Upper lobe of left lung (tissue), 4 donors: ENCODE measurements at regions not wholly inside any gene's neighbourhood (a gene's known extent, or its start where the extent isn't known, plus 50 kb on each side); places are given as distances from the start of the nearest gene placed in this dataset.

Experiments used
- EP300 ChIP-seq, 4 donors: sonication (generic); formaldehyde crosslinking; IDR thresholded peaks; one replicate each; pipeline ENCODE4 v1.5.1; 2017; ENCODE audit warnings: antibody characterized with exemption in 4 of 4, control low read depth in 2 of 4
- POLR2A ChIP-seq, 4 donors: fragments of 450-650 bp; IDR thresholded peaks; one replicate each; pipeline ENCODE4 v1.5.1; 2016 to 2017; ENCODE audit warnings: antibody characterized with exemption in 4 of 4, mild to moderate bottlenecking in 2 of 4
- POLR2AphosphoS5 ChIP-seq, 2 donors: sonication (generic); formaldehyde crosslinking; IDR thresholded peaks; one replicate each; pipeline ENCODE4 v1.5.1; 2017; ENCODE audit warnings: antibody characterized with exemption in 2 of 2
- TF ChIP-seq, protein P1 (sequence below), 6 experiments: fragments of 450-650 bp in 4 of 6; fragments of 200-600 bp in 2 of 6; sonication (generic) in 2 of 6; IDR thresholded peaks; one replicate each; pipeline ENCODE4 v1.5.1; 2016 to 2019; ENCODE audit warnings: antibody characterized with exemption in 6 of 6

DNA sequence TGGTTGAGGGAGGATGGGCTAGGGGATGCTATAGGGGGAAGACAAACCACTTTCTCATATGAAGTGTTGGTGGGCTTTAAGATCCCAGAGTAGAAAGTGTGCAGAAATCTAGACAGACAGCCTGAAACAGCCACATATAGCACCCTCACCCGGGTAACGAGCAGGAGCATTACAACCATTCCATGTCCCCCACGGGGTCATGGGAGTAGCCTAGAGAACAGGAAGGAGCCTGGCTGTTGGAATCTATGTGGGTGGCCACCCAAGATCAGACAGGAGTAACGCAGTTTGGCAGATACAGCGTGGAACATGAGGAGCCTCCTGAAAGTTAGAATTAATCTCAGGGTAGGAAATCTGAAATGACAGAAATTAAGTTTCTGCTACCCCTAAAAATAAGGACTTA lies 146.1 kb upstream of the RAI14 start:
- TF ChIP-seq POLR2A (IDR thresholded peaks at IDR 0.05) = no peak
- TF ChIP-seq, protein P1, sequence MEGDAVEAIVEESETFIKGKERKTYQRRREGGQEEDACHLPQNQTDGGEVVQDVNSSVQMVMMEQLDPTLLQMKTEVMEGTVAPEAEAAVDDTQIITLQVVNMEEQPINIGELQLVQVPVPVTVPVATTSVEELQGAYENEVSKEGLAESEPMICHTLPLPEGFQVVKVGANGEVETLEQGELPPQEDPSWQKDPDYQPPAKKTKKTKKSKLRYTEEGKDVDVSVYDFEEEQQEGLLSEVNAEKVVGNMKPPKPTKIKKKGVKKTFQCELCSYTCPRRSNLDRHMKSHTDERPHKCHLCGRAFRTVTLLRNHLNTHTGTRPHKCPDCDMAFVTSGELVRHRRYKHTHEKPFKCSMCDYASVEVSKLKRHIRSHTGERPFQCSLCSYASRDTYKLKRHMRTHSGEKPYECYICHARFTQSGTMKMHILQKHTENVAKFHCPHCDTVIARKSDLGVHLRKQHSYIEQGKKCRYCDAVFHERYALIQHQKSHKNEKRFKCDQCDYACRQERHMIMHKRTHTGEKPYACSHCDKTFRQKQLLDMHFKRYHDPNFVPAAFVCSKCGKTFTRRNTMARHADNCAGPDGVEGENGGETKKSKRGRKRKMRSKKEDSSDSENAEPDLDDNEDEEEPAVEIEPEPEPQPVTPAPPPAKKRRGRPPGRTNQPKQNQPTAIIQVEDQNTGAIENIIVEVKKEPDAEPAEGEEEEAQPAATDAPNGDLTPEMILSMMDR (IDR thresholded peaks at IDR 0.05) = no peak
- no peak for TF ChIP-seq POLR2AphosphoS5 (IDR thresholded peaks at IDR 0.05)
- TF ChIP-seq EP300 (IDR thresholded peaks at IDR 0.05) = no peak
